Type B pancreatic cell (in vitro differentiated cells): ENCODE measurements at regions not wholly inside any gene's neighbourhood (a gene's known extent, or its start where the extent isn't known, plus 50 kb on each side); places are given as distances from the start of the nearest gene placed in this dataset.

Experiments used
- DNase-seq: peaks from one replicate; pipeline ENCODE4 v3.0.0; 2021; ENCODE audit warnings: mixed read lengths; ENCODE audit not compliant: unreplicated experiment; ENCODE audit errors: extremely low spot score
- H3K27ac Mint-ChIP-seq: 2 replicates; pipeline ENCODE4 v1.8.0; 2021; ENCODE audit warnings: mild to moderate bottlenecking, mixed read lengths
- H3K27me3 Mint-ChIP-seq: 2 replicates; pipeline ENCODE4 v1.8.0; 2021; ENCODE audit warnings: mixed read lengths
- H3K36me3 Mint-ChIP-seq: 2 replicates; pipeline ENCODE4 v1.8.0; 2021; ENCODE audit warnings: mixed read lengths
- H3K4me1 Mint-ChIP-seq: one replicate; pipeline ENCODE4 v1.8.0; 2021; ENCODE audit warnings: mixed read lengths; ENCODE audit not compliant: unreplicated experiment
- H3K4me3 Mint-ChIP-seq: 2 replicates; pipeline ENCODE4 v1.8.0; 2021; ENCODE audit warnings: mild to moderate bottlenecking, mixed read lengths
- H3K9me3 Mint-ChIP-seq: 2 replicates; pipeline ENCODE4 v1.8.0; 2021; ENCODE audit warnings: mixed read lengths
- TF ChIP-seq, protein P1 (sequence below): fragments of 200-600 bp; sonication (generic); conservative IDR thresholded peaks from 2 replicates; pipeline ENCODE4 v1.5.0; 2021; ENCODE audit warnings: antibody characterized with exemption, mild to moderate bottlenecking

GRCh38 chr6:48057601-48058000, 53.4 kb downstream of the PTCHD4 start:
- H3K9me3 Mint-ChIP-seq: peaks cover 4% of the 10 kb centered on the region
- H3K4me1 Mint-ChIP-seq: peaks cover 9% of the 10 kb centered on the region
- H3K27me3 Mint-ChIP-seq: no peaks in the 10 kb centered on the region
- TF ChIP-seq, protein P1, sequence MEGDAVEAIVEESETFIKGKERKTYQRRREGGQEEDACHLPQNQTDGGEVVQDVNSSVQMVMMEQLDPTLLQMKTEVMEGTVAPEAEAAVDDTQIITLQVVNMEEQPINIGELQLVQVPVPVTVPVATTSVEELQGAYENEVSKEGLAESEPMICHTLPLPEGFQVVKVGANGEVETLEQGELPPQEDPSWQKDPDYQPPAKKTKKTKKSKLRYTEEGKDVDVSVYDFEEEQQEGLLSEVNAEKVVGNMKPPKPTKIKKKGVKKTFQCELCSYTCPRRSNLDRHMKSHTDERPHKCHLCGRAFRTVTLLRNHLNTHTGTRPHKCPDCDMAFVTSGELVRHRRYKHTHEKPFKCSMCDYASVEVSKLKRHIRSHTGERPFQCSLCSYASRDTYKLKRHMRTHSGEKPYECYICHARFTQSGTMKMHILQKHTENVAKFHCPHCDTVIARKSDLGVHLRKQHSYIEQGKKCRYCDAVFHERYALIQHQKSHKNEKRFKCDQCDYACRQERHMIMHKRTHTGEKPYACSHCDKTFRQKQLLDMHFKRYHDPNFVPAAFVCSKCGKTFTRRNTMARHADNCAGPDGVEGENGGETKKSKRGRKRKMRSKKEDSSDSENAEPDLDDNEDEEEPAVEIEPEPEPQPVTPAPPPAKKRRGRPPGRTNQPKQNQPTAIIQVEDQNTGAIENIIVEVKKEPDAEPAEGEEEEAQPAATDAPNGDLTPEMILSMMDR: no peak
- H3K4me3 Mint-ChIP-seq: no peak overlapping the region
- H3K27ac Mint-ChIP-seq: no peak overlapping the region
- peaks cover 18% of the 10 kb centered on the region for H3K36me3 Mint-ChIP-seq
- no peak for DNase-seq

- Mint-ChIP-seq H3K36me3 (no peaks in the 10 kb centered on the region), H3K4me3 (no peak overlapping the region), H3K27me3 (no peaks in the 10 kb centered on the region), H3K27ac (no peak overlapping the region), H3K4me1 (peaks cover 5% of the 10 kb centered on the region), H3K9me3 (peaks cover 4% of the 10 kb centered on the region)
- TF ChIP-seq, protein P1: no peak
- DNase-seq: no peak
These were observed 62.4 kb downstream of the PTCHD4 start for GRCh38 chr6:48048451-48049146.

GRCh38 chr6:48041894-48042293, 69.1 kb downstream of the PTCHD4 start:
- Mint-ChIP-seq H3K27ac (no peak overlapping the region), H3K27me3 (no peaks in the 10 kb centered on the region), H3K4me3 (no peak overlapping the region), H3K36me3 (no peaks in the 10 kb centered on the region), H3K9me3 (no peaks in the 10 kb centered on the region), H3K4me1 (peaks cover 4% of the 10 kb centered on the region)
- no peak for DNase-seq
- TF ChIP-seq, protein P1: no peak

DNA sequence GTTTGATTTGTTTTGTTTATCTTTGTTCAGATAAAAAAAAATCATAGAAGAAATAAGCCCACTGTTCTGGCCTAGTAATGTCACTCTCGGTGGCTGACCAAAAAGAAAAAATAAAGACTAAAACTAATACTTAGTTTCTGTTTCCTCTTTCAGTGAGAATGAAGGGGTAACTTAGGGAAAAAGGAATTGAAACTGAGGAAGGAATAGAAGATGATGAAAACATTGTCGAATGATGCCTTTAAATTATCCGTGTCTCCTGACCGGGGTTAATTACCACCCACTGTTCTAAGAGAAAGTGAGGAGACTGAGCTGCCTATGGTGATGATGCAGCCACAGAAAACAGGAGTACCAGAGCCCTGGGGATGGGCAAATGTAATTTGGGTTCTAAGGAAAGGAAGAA, 73.1 kb downstream of the PTCHD4 start:
- Mint-ChIP-seq H3K9me3 (no peaks in the 10 kb centered on the region), H3K4me3 (no peak overlapping the region), H3K27ac (no peak overlapping the region), H3K27me3 (no peaks in the 10 kb centered on the region), H3K4me1 (peaks cover 4% of the 10 kb centered on the region), H3K36me3 (no peaks in the 10 kb centered on the region)
- TF ChIP-seq, protein P1: no peak
- no peak for DNase-seq

DNA sequence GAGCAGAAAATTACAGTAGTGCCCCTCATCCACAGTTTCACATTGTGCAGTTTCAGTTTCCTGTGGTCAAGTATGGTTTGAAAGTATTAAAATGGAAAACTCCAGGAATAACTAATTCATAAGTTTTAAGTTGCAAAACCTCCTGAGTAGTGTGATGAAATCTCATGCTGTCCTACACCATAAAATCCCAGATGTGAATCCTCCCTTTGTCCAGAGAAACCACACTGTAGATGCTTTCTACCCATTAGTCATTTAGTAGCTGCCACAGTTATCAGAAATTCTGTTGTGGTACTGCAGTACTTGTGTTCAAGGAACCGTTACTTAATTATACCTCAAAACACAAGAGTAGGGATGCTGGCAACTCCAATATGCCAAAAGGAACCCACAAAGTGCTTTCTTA, 74.7 kb downstream of the PTCHD4 start:
- peaks cover 4% of the 10 kb centered on the region for H3K4me1 Mint-ChIP-seq
- H3K36me3 Mint-ChIP-seq: no peaks in the 10 kb centered on the region
- TF ChIP-seq, protein P1: no peak
- H3K27me3 Mint-ChIP-seq: no peaks in the 10 kb centered on the region
- DNase-seq: no peak
- no peak overlapping the region for H3K4me3 Mint-ChIP-seq
- no peak overlapping the region for H3K27ac Mint-ChIP-seq
- H3K9me3 Mint-ChIP-seq: no peaks in the 10 kb centered on the region
